Caki2 (cell line): ENCODE measurements at regions not wholly inside any gene's neighbourhood (a gene's known extent, or its start where the extent isn't known, plus 50 kb on each side); places are given as distances from the start of the nearest gene placed in this dataset.

Experiments
- DNase-seq: peaks from one replicate; pipeline ENCODE4 v3.0.0-alpha.2; 2015; ENCODE audit warnings: low read depth
- in situ Hi-C: cut with HindIII; loops from 2 replicates; pipeline ENCODE4 v1.10.0; 2016; ENCODE audit warnings: low sequenced_read_pairs, low pct_unique_long_range_greater_than_20kb, mixed read lengths

GRCh38 chr22:49147617-49148175, 680.0 kb downstream of the BRD1 start:
- DNase-seq, result no peak
- in situ Hi-C loops, result no loop called here

- no peak for DNase-seq
- in situ Hi-C loops, result no loop called here
Observed at GRCh38 chr22:49147171-49147570, 680.5 kb downstream of the BRD1 start.

GRCh38 chr22:49146511-49146910, 681.2 kb downstream of the BRD1 start:
- in situ Hi-C loops, result no loop called here
- no peak for DNase-seq

GRCh38 chr22:49143812-49144211, 683.9 kb downstream of the BRD1 start:
- no peak for DNase-seq
- in situ Hi-C loops, result no loop called here

GRCh38 chr22:49142891-49143290, 684.8 kb downstream of the BRD1 start:
- in situ Hi-C loops, result no loop called here
- DNase-seq, result no peak

- in situ Hi-C loops, result no loop called here
- no peak for DNase-seq
Observed at GRCh38 chr22:49142296-49142695, 685.4 kb downstream of the BRD1 start.

GRCh38 chr22:49141761-49142160, 685.9 kb downstream of the BRD1 start:
- DNase-seq, result no peak
- in situ Hi-C loops, result no loop called here

- in situ Hi-C loops, result no loop called here
- no peak for DNase-seq
Observed at GRCh38 chr22:49140911-49141665, 686.6 kb downstream of the BRD1 start.

- in situ Hi-C loops, result no loop called here
- DNase-seq, result no peak
Observed at GRCh38 chr22:49139492-49140151, 688.1 kb downstream of the BRD1 start.

- no peak for DNase-seq
- in situ Hi-C loops, result no loop called here
Observed at GRCh38 chr22:49138250-49138790, 689.4 kb downstream of the BRD1 start.

GRCh38 chr22:49137206-49137840, 690.4 kb downstream of the BRD1 start:
- in situ Hi-C loops, result no loop called here

GRCh38 chr22:49136816-49137180, 690.9 kb downstream of the BRD1 start:
- in situ Hi-C loops, result no loop called here
- no peak for DNase-seq

More at GRCh38 chr22:49137206-49137840, 690.4 kb downstream of the BRD1 start:
- no peak for DNase-seq

- no peak for DNase-seq
- in situ Hi-C loops, result no loop called here
Observed at GRCh38 chr22:49136041-49136815, 691.4 kb downstream of the BRD1 start.

- in situ Hi-C loops, result no loop called here
- DNase-seq, result no peak
Observed at GRCh38 chr22:49134076-49134475, 693.6 kb downstream of the BRD1 start.

- no peak for DNase-seq
- in situ Hi-C loops, result no loop called here
Observed at GRCh38 chr22:49133541-49133940, 694.1 kb downstream of the BRD1 start.

GRCh38 chr22:49132009-49132408, 695.7 kb downstream of the BRD1 start:
- in situ Hi-C loops, result no loop called here
- DNase-seq, result no peak

- in situ Hi-C loops, result no loop called here
- DNase-seq, result no peak
Observed at GRCh38 chr22:49129736-49130135, 697.9 kb downstream of the BRD1 start.

- DNase-seq, result no peak
- in situ Hi-C loops, result no loop called here
Observed at GRCh38 chr22:49128874-49129273, 698.8 kb downstream of the BRD1 start.
